HG03097 (cell line): ENCODE measurements at regions not wholly inside any gene's neighbourhood (a gene's known extent, or its start where the extent isn't known, plus 50 kb on each side); places are given as distances from the start of the nearest gene placed in this dataset.

Source experiments
- ATAC-seq: cut with Tn5 transposase; IDR thresholded peaks from one replicate; pipeline ENCODE4 v1.9.1; 2021; ENCODE audit not compliant: unreplicated experiment, low FRiP score

DNA sequence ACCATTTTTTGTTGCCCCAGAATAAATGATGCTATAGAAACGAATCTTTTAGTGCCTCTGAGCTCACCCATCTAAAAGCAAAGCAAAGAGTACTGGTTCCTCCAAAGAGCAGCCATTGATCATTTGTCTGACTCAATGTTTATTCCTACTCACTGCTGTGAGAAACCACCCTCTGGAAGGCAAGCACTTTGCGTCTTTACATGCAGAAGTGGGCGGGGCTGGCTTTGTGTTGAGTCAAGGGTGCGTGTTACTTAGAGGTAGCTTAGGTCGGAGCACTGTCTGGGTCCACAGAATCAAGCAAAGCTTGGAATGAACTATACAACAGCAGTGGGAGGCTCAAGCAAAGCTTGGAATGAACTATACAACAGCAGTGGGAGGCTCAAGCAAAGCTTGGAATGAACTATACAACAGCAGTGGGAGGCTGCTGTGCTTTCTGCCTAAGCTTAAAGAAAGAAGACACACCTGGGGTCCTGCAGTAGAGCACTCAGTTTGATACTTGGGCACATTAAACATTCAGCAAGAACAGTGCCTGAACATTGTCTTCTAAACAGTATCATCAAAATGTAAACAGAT lies 77.2 kb upstream of the PRICKLE1 start:
- no peak for ATAC-seq

DNA sequence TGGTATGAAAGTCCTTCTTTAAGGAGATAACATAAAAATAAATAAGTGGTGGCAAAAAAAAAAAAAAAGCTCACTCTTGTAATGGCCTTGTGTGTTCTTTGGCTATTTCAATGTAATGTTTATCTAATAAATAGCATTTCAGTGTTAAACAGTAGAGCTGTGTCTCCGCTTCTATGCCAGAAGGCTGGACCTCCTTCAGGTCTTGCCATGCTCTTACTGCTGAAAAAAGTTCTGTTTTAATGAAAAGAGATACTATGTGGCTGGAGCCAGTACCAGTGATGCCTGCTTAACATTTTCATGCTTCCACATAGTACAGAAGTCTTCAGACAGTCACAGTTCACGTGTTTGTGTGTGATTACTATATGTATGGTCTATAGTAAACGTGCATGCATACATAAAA lies 74.1 kb upstream of the PRICKLE1 start:
- no peak for ATAC-seq

DNA sequence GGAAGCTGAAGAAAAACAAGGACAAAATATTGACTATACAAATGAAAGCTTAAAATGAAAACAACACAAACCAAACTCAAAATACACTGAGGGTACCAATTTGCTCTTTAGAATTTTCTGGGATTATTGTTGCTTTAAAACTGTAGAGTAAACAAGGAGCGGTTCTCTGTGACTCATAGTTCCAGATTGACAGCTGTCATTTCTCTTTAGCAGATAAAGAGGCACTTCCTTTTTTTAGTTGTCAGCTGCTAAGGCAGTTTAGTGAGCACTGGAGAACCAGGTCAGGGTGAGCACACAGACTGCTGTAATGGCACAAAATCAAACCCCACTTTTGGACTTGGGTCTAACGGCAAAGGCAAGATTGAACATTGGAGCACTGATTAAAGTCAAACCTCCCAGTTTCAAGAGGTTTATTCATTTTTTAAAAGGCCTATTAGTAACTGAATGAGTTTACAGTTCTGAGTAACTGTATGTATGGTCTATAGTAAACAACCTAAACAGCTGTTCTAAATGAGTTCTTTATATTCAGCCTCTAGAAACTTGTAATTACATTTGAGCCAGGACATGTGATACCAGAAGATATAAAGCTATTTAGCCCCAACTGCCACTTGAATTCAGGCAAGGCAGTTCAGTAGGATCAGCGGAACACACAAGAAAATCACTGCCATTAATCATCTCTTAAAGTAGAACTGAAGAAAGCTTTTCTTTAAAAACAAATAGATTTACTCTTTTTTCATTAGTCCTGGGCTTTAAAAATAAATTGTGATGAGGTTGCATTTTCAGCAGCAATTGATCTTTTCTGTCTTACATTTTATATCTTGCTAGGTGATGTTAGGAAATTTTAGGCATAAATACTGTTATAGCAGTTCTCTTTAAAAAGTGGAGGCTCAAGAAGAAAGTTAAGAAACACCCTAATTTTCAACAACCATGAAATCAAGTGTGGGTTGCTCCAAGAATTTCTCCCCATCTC lies 71.7 kb upstream of the PRICKLE1 start:
- ATAC-seq = no peak

DNA sequence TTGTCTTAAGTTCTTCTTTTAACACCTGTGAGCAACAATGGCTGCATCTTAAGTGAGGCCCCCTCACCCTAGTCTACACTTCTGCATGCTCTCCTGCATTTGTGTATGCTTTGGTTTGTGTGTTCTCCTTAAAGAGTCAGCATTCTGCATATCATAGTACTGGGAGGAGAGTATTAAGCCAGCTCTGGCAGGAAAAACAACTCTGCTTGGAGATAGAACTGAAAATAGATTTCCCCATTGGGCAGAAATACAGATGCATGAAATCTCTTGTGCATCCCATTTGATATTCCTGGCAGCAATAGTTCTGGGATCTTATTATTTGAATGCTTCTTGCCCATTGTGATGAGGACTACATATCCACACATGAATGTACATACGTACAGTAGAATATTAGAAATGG lies 70.6 kb upstream of the PRICKLE1 start:
- no peak for ATAC-seq

DNA sequence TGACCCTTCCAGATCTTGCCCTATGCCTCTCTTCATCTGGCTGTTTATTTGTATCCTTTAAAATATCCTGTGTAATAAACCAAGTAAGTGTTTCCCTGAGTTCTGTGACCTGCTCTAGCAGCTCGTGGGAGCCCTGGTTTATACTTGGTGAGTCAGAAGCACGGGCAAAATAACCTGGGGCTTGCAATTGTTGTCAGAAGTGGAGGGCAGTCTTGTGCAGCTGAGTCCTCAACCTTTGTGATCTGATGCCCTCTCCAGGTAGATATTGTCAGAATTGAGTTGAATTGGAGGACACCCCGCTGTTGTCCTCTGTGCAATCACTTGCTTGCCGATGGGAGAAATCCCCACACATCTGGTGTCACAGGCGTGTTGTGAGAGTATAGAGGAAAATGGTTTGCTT lies 62.5 kb upstream of the PRICKLE1 start:
- ATAC-seq = no peak

DNA sequence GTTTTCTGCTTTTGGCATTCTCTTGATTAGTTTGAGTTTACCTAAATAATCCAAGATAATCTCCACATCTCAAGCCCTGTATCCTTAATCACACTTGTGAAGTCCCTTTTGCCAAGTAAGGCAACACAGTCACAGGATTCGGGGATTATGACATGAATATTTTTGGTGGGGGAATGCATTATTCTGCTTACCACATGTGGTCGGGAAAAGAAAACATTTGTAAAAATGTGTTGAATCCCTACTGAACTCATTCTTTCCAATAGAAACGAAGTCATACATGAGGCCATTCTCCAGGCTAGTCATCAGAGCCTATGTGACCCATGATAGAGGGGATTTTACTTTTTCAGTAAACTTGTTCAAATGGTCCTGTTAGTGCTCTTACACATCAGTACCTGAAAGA lies 58.5 kb upstream of the PRICKLE1 start:
- ATAC-seq = no peak

DNA sequence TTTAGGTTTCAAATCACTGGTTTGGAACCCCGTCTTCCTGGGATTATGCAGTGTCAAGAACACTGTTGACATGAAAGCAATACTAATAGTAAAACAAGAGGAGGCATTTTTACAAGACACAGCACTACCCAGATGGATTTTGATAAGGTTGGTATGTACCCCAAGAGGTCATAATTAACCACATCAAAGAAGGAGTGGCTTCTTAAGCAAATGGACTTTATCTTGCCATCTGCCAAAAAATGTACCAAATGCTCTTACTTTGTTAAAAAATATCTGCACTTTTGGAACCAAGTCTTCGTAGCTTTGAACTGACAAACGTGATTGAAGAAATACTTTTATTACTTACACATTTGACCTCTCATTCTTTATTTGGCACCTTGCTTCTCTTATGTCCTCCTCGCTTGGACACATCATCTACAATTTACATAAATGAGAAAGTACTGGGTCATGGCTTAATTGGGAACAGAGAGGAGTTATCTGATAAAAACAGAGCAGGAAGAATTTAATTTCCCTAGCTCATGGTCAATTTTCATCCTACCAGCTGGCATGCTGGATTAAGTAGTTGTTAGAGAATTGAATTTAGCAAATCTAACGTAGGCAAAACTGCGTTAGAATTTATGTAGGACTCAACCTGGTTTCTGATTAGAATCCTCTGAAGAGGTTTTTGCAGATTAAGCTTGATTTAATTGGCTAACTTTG lies 54.5 kb upstream of the PRICKLE1 start:
- no peak for ATAC-seq

DNA sequence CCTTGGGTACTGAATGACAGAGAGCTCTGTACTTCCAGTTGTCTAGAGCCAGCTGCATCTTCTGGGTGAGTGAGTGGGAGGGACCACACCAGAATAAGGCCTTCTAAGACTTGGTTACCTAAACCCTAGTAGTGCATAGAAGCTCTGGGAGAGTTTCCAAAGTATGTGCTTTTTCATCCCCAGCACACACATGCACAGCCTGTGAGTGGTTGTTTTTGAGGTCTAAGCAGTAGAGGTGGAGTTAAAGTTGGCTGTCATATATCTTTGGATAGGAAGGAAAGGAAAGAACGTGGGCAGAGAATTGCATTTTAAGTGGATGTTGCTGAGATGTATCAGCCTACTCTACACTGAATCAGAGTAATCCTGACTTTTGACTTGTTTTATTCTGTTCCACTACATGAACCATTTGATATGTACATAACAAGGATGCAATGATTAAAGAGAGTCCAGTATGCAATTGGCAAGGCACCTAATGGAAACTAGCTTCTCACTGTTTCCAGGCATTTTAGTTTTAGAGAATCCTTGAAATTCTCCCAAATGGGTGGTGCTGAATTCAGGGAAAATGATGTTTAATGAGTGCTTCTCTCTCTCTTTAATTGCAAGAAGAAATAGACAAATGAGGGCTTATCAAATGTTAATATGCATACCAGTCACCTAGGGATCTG lies 51.8 kb upstream of the PRICKLE1 start:
- no peak for ATAC-seq

DNA sequence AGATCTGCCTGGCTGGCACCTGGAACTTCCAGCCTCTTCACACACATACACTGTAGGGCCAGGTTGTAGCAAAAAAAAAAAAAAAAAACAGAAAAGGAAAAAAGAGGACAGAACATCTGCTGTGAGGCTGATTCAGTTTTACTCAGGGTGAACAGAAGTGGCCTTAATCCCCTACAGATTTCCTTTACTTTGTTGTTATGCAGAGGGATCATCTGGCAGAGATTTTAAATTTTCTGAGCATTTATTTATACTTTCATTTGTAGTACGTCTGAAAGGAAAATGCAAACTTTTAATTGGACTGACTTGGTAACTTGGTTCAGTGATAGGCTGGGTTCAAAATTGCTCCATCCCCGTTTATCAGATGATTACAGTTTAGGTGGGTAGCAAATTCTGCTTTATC lies 50.8 kb upstream of the PRICKLE1 start:
- no peak for ATAC-seq

DNA sequence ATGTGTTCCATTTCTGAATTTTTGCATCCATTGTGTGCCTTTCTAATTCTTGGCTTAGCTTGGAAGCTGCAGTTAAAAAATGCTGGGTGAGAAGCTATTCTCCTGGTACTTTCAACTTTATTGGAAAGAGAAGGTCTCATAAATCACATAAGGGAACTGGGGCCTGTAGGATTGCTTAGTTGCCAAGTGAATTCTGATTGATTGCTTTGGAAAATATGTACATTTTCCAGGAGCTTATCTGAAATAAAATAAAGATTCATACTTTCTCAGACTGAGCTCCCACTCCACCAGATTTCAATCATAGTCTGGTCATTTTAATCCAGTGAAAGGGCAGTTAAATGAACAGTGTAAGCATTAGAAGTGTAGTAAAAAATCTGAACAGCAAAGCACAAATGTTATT lies 50.0 kb upstream of the PRICKLE1 start:
- ATAC-seq = no peak
